ENCODE measurements at regions not wholly inside any gene's neighbourhood (a gene's known extent, or its start where the extent isn't known, plus 50 kb on each side); places are given as distances from the start of the nearest gene placed in this dataset.

- peaks cover 18 to 33% (median 19%) of the 10 kb centered on the region in 3 experiments for H3K36me3 Mint-ChIP-seq (ENCODE audit: insufficient read depth in 1 of 3, low read depth in 3 of 3)
- no peak overlapping the region for H3K4ac ChIP-seq (ENCODE audit: low read depth, low read length)
- peaks cover 21% of the 10 kb centered on the region for H3K9me3 ChIP-seq (ENCODE audit: control insufficient read depth, low read depth, low read length)
- no peaks in the 10 kb centered on the region for H4K20me1 ChIP-seq (ENCODE audit: control insufficient read depth, insufficient read depth, insufficient read length)
- no peak overlapping the region for H4K91ac ChIP-seq (ENCODE audit: insufficient read length, low read depth, low read length)
- no peak overlapping the region for H2BK120ac ChIP-seq (ENCODE audit: low read depth, low read length, poor library complexity, severe bottlenecking)
- H3T11ph ChIP-seq (ENCODE audit: low read length): no peak overlapping the region
- H4K5ac ChIP-seq (ENCODE audit: insufficient read length, low read depth, low read length): no peak overlapping the region
- no peaks in the 10 kb centered on the region for H3K23me2 ChIP-seq (ENCODE audit: insufficient read length, low read depth, low read length, poor library complexity, severe bottlenecking)
- H3K79me1 ChIP-seq (ENCODE audit: insufficient read depth, low read depth, low read length, poor library complexity, severe bottlenecking): no peaks in the 10 kb centered on the region
- no peak overlapping the region for H2AFZ ChIP-seq (ENCODE audit: low read length)
- no peak overlapping the region for H3K4me3 Mint-ChIP-seq
- no peaks in the 10 kb centered on the region for H3K4me1 ChIP-seq (ENCODE audit: insufficient read depth, low read length)
- H3K56ac ChIP-seq (ENCODE audit: insufficient read length, low read depth, low read length): no peak overlapping the region
- H3K9me3 Mint-ChIP-seq: peaks cover 35 to 37% of the 10 kb centered on the region in 2 experiments
- no peaks in the 10 kb centered on the region for H3K27me3 ChIP-seq (ENCODE audit: insufficient read depth, low read length)
- H2BK12ac ChIP-seq (ENCODE audit: insufficient read length, low read depth, low read length): no peak overlapping the region
- H2BK15ac ChIP-seq (ENCODE audit: low read depth, low read length): no peak overlapping the region
- no peak overlapping the region for H3K23ac ChIP-seq (ENCODE audit: insufficient read length, low read depth, low read length)
- no peaks in the 10 kb centered on the region for H3K79me2 ChIP-seq (ENCODE audit: insufficient read depth, low read length)
- DNase-seq: peak; percentile 41
- no peak overlapping the region for H2BK5ac ChIP-seq (ENCODE audit: insufficient read length, low read length)
- H3K4me2 ChIP-seq (ENCODE audit: insufficient read depth, insufficient read length, low read length): no peak overlapping the region
- H2AK5ac ChIP-seq (ENCODE audit: insufficient read length, low read length): no peak overlapping the region
- peak overlapping the region in 1 of 3 experiments; percentile 8; a peak in 1 of 7 replicates for H3K27ac Mint-ChIP-seq
- H3K9ac ChIP-seq (ENCODE audit: extremely low read depth, insufficient read length, low read length): no peak overlapping the region
- peaks cover 3 to 5% of the 10 kb centered on the region in 2 experiments; a peak in 2 of 4 replicates for H3K4me1 Mint-ChIP-seq
- H3K18ac ChIP-seq (ENCODE audit: insufficient read length, low read depth, low read length): no peak overlapping the region
- no peak overlapping the region for H3K27ac ChIP-seq (ENCODE audit: insufficient read length, low read depth, low read length)
- no peak for TF ChIP-seq CTCF (conservative IDR thresholded peaks at IDR 0.05)
- H2BK20ac ChIP-seq (ENCODE audit: low read depth, low read length, poor library complexity, severe bottlenecking): no peak overlapping the region
- WGBS (ENCODE audit: extremely low coverage, insufficient read length, low lambda C conversion rate): no CpG with 5 or more reads among the region's 4 CpGs
- peaks cover 5% of the 10 kb centered on the region for H3K27me3 Mint-ChIP-seq (ENCODE audit: low read depth)
- no peak overlapping the region for H3K14ac ChIP-seq (ENCODE audit: insufficient read depth, low read length)
- H4K8ac ChIP-seq (replicated peaks; ENCODE audit: insufficient read length, low read depth, low read length): no peak overlapping the region
These were observed 462.9 kb downstream of the CDK5RAP2 start for GRCh38 chr9:120117081-120117480.

Measured in H9 (cell line).